HG03060 (cell line): ENCODE measurements at regions not wholly inside any gene's neighbourhood (a gene's known extent, or its start where the extent isn't known, plus 50 kb on each side); places are given as distances from the start of the nearest gene placed in this dataset.

Source experiments
- ATAC-seq: cut with Tn5 transposase; IDR thresholded peaks from one replicate; pipeline ENCODE4 v1.9.1; 2021; ENCODE audit warnings: low read depth, moderate number of reproducible peaks; ENCODE audit not compliant: unreplicated experiment

DNA sequence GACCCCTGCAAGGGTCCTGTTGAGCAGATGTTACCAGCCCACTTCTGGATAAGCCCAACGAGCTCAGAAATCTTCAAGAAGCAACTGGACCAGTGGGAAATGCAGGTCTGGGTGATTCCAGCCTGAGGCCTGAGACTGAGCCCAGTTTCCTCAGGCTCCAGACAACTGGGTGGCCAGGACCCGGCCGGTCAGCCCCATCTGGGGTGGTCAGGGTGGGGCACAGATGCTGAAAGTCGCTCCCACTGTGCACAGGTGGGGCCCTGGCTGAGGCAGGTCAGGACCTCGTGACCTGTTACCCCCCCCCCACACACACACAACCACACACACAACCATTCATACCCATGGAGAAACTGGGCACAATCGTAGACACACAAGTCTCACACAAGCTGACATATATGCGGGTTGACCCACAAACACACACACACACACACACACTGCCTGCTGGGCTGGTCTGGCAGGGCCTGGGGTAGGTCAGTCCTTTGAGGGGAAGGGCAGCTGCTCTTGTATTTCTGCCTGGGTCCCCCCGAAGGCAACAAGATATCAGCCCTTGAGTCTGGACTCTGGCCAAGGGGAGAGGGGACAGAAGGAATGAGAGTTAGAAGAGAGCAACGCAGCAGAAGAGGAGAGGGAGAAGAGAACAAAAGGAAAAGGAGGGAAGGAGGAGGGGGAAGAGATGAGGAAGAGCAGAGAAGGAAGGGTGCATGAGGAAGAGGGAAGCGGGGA, 99.0 kb upstream of the CDH5 start:
- no peak for ATAC-seq

DNA sequence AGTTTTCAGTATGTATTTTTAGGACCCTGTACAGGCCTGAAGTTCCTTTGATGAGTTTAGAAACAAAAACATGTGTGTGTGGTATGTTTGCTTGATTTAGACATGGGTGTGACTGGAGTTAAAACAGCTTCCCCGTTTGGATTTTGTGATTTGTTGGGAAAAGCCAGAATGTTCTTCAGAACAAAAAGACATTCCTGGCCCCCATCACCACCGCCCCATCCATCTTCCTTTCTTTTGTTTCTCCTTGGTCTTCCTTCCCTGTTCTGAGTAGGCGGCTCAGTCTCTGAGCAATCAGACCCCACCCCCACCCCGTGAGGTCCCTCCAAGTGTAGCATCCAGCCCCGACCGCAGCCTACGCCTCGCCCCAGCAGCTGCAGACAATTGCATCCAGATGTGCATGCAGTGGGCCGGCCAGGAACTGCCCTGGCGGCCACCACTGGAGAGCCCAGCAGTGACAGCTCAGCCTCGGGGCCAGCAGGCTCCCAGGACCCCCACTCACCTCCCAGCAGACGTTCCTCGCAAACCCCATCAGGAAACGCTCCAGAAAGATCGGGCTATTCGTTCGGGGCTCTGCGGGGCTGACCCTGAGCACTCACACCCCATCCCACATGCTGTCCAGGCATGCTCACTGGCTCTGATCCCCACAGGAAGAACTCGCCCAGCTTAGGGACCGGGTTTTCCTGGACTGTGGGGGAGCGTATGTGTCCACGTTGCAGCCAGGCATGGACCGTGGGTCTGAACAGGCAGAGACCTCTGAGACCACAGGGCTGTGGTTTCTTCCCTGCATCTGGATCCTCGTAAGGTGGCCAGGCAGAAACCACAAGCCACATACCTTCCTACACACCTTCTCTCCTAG, 99.8 kb upstream of the CDH5 start:
- no peak for ATAC-seq

DNA sequence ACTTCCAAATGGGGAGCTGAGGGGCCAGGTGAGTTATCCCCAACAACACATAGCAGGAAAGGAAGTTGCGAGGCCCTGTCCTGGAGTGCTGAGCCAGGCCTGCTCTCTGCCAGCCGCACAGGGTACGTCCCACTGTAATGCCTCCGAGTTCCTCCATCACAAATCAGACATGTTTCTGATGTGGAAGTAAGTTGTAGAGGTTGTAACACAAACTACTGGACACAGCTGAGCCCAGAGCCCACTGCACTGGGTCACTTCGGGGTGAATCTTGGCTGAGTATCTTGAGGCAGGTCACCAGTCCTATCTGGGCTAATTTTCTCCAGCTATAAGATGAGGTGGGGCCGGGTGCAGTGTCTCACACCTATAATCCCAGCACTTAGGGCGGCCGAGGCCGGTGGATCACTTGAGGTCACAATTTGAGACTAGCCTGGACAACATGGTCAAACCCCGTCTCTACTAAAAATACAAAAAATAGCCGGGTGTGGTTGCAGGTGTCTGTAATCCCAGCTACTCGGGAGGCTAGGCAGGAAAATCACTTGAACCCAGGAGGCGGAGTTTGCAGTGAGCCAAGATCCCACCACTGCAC, 100.8 kb upstream of the CDH5 start:
- ATAC-seq: no peak

DNA sequence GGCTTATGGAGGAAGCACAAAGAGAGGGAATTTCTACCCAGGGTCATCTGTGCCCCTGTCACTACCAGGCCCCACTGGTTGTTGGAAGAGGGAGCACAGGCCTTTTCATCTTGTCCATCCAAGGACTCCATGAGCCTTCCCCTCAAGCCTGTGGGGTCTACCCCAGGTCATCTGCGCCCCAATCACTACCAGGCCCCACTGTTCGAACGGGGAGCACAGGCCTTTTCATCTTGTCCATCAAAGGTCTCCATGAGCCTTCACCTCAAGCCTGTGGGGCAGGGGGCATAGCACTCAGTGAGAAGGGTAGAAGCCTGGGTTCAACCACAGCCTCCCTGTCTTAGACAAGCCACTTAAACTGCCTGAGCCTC, 101.5 kb upstream of the CDH5 start:
- ATAC-seq: no peak

DNA sequence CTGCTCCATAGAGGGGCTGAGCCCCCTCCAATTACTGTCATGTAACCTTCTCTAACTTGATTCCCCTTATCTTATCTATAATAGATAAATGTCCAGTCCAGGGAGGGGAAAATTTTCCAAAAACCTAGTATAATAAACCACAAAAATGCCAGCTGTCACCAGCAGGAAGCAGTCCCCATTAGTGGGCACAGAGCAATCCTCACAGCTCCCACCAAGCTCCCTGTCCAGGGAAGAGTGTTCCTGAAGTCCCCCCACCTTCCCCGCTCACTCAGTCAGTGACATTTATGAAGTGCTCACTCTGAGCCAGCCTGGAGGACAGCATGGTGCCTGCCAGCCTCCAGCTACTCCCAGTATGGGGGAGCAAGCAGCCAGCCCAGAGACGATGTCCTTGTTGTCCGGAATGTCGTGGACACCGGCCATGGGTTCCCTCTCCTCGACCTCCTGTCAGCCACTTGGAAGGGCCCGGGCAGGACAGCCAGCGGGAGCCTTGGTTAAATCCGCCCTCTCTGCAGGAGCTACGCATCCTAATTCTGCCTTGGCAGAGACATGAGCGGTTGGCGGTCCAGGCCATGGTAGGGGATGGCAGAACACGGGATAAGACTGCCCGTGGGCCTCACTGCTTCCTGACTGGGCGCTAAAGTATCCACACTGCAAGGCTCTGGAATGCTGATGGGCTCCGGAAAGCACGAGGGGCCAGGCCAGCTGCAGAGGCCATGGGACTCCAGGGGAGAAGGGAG, 102.0 kb upstream of the CDH5 start:
- no peak for ATAC-seq

DNA sequence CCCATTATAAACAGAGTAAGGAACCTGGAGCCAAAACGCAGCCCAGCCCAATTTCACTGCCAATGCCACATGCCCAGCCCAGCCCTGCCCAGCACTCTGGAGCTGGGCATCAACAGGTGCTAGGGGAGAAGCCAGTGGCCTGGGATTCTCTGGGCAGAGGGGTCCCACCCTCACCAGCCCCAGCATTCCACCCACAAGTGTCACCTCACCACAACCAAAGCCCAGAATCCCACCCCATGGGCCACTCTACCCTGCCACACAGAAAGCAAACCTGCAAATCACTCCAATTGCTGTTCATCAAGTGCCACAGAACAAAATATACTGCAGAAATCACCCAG, 102.5 kb upstream of the CDH5 start:
- ATAC-seq: no peak

DNA sequence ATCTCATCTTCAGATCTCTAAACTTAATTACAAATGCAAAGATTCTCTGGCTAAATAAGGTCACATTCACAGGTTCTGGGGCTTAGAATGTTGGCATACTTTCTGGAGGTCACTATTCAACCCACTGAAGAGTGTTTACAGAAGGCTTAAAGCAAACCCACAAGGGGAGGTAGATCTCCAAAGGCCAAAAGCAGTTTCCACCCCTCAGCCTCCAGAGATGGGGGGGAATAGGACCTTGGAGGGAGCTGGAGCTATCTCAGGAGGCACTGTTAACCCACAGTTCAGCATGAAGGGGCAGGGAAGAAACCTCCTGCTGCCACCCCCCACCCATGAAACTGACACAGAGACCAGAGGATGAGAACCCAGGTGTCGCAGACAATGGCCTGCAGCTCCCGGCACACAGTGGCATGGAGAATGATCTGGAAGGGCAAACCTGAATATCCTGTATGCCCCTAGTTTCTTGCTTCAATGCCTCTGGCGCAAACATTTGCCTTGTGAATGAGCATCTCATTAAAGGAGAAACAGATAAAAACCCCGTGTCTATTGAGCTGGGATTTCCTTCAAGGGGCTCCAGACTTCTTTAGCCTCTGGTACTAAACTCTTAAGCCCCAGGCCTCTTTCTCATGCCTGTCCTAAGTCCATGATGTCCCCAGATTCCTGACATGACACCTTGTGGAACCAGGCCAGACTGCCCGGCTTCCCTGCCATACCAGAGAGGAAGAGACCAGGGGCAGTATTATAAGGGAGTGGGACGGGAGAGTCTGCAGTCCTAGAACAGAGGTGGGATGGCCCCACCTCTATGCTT, 103.1 kb upstream of the CDH5 start:
- no peak for ATAC-seq

DNA sequence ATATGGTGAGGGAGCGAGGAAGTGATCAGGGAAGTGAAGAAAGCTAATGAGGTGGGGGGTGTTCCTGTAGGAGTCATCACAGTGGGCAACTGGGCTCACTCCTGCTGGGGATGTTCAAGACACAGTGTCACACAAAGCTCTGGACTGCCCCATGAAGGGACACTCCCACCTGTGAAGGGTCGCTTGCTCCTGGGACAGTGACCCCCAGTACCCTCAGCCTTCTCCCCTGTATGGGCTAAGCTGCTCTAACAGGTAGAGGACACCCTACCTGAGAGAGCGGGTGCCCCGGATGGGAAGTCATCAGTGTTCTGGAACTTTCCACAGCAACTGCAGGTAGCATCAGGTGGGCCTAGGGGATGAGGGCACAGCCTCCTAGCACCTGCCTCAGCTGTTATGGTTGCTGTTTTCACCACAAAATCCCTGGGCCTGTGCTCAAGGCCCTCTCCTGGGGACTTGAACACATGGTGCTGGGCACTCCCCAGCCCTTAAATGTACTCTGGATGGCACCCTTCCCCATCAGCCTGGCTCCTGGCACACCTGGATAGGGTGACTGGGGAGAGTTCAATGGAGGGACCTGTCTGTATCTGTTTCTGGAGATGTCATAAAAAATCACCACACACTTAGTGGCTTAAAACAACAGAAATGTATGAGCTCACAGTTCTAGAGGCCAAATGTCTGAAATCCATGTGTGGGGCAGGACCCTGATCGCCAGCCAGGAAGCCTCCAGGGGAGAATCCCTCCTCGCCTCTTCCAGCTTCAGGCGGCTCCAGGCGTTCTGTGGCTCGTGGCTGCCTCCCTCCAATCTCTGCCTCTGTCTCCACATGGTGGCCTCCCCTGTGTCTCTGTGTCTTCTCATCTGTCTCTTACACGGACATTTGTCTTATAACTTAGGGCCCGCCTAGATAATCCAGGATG, 104.0 kb upstream of the CDH5 start:
- no peak for ATAC-seq

DNA sequence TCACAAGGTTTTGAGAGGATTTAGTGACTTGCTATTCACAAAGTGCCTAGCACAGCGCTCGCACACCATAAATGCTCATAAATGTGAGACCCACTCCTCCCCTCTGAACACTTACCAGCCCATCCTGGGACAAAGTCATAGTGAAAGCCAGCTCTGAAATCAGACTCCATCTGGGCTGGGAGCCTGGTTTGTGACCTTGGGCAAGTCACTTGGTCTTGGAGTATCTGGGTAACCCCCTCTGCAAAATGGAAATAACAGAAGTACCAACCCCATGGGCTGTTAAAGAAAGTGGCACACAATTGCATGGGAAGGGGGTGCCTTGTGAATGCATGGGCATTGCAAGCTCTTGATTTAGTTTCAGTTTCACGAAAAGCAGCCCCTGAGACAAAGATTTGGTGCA, 104.7 kb upstream of the CDH5 start:
- ATAC-seq: no peak

DNA sequence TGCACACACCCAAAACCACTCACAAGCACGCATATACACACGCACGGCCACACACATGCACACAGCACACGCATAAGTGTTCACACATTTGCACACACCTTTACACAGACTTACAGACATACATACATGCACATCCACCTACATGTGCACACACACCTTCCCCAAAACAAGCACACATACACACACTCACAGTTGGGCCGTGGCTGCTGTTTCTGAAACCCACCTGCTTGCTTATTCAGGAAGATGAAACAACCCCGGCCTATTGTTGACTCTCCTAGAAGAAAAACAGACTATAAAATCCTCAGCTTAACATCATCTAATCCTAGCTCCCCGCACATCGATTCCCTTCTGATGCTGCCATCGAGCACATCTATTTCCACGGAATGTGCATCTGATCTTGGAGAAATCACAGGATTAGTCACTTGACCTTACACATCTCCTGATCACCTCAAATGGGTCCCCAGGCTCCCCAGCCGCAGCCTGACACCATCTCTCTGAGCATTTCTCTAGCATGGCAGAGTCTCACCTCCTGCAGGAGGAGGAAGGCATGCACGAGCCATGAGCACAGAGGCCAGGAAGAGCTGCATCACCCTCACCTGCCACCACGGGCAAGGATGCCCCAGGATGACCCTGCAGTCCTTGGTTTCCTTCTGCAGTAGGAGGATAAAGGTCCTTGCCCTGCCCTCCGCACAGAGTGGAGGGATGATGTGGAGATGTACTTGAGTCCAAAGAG, 105.8 kb upstream of the CDH5 start:
- ATAC-seq: no peak

DNA sequence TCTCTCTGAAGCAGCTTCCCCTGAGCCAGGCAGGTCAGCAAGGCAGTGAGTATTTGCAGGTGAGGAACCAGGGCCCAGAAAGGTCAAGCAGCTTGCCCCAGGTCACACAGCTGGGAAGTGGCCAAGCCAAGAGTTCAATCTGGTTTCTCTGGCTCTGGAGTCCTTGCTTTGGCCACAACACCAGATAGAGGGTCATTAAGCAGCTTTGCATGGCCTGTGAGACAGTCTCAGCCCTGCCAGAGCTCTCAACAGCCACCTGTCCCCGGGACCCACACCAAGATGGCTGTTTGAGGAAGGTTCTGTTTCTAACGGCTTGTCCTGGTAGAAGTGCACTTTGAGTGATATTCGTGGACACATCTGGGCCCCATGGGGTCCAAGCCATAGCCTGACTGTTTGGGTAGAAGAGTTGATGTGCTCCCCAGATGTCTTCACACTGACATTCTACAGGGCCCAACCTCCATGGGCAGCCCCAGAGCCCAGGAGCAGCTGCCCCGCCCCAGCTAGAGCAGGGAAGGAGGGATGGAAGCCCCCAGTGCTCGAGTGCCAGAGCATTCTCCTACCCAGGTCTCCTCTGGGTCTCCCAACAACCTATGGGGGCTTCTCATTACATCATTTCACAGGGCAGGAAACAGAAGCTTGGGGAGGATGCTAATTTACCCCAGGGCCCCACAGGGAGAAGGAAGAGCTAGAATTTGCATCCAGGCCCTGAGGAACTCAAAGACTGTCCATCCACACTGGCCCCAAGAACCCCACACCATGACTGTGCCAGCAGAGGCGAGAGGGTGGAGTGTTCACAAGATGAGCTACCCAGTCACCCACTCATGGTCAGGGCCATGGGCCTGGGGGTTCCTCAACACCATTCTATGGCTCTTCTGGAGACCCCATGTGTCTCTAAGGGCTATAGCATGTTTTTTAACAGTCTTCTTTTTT, 107.3 kb upstream of the CDH5 start:
- no peak for ATAC-seq

DNA sequence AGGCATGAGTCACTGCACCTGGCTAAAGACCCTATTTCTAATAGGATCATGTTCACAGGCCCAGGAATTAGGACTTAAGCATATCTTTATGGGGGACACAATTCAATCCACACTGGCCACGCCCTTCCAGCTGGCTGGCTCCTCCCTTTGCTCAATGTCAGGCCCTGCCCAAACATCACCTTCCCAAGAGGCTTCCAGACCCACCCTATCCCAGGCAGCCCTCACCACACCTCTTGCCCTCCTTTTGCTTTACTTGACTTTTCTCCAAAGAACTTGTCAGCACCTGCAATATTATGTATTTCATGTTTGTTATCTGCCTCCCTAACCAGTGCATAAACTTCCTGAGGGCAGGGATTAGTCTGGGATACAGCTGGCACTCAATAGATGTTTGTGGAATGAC, 109.6 kb upstream of the CDH5 start:
- no peak for ATAC-seq

DNA sequence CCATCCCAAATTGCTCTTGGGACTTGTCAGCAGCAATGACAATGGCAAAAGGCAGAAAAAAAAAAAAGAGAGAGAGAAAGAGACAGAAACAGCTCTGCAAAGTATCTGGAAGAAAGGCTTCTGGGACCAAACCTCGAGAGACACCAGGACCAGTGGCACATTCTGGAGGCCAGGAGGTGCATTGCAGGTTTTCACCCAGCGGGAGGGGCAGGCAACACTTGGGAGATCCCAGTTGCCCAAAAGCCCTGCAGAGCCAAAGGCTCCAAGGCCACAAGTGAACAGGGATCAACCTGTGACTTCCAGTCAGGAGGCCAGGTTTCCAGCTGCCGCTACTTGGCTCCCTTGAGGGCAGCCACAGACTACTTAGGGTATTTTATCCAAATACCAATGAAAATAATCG, 110.8 kb upstream of the CDH5 start:
- ATAC-seq: no peak

DNA sequence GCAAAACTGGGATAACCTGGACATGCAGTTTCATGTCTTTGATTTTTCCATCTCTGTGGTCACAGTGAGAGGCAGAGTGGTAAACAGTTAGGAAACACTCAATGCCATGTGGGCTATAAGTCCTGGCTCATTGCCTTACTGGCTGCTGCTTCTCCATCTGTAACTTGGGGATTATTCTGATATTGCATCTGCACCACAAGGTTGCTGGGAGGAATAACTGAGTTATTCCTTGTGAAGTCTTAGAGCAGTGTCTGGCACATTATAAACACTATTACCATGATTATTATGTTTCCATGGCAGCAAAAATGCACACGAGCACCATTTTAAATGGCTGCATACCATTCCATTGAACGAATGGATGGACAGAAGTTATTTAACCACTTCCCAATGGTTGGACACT, 111.7 kb upstream of the CDH5 start:
- ATAC-seq: no peak

DNA sequence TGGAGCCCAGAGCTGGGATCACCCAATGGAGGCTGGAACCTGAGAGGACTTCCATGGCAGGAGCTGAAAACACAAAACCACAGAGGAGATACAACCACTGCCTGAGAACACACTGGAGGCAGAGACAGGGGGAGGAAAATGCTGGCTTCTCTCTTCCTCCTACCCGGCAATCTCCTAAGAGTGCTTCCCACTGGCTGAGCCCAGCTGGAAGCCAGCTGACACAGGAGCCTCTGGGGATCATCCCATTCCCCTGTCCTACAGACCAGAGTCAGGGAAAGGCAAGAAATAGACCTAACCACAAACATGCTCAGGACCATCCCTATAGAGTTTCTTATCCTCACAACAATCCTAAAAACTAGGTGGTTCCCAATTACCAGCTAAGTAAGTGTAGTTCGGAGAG, 112.4 kb upstream of the CDH5 start:
- ATAC-seq: no peak

DNA sequence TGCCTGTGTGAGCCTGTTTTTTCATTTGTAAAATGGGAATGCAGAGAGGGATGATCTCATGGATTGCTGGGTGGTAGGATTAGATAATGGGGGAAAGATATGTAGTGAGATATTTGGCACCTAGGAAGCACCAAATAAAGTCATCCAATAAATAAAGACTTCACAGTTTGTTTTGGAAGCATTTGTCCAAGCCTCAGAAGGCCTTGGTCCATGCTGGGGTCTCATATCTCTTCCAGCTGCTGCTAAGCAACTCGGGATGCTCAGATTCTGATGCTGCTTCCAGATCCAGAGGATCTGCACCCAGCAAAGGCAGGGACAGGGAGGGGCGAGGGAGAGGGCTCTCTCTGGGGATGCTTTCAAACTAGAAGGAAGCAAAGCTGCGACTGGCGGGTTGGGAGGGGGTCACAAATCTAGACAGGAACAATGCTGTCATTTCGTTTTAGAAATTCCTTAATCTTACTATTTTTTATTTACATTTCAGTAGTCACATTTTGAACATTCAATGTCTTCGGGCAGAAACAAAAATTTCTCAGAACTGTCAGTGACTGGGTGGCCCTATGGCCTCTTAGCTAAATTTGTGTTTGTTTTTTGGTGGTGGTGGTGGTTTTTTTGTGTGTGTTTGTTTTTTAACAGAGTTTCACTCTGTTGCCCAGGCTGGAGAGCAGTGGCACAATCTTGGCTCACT, 114.9 kb upstream of the CDH5 start:
- no peak for ATAC-seq
